Coronary artery (tissue), 2 donors: ENCODE measurements at regions not wholly inside any gene's neighbourhood (a gene's known extent, or its start where the extent isn't known, plus 50 kb on each side); places are given as distances from the start of the nearest gene placed in this dataset.
"Not testable (repeated sequence)": the region's sequence is repeated elsewhere in the genome, so short reads cannot be mapped to it uniquely, and the experiment has no call there.

Experiments used
- DNase-seq: peaks from one replicate; pipeline ENCODE4 v3.0.0-alpha.2; 2017; ENCODE audit warnings: low spot score
- H3K27ac ChIP-seq, 2 donors: fragments of 200-600 bp; sonication (generic); one replicate each; pipeline ENCODE4 v1.5.1; 2016 to 2019
- H3K4me3 ChIP-seq: fragments of 200-600 bp; sonication (generic); 2 replicates; pipeline ENCODE4 v1.5.1; 2016; ENCODE audit warnings: mild to moderate bottlenecking, moderate library complexity
- TF ChIP-seq, protein P1 (sequence below): fragments of 200-600 bp; sonication (generic); IDR thresholded peaks from one replicate; pipeline ENCODE4 v1.5.1; 2019; ENCODE audit warnings: antibody characterized with exemption

DNA sequence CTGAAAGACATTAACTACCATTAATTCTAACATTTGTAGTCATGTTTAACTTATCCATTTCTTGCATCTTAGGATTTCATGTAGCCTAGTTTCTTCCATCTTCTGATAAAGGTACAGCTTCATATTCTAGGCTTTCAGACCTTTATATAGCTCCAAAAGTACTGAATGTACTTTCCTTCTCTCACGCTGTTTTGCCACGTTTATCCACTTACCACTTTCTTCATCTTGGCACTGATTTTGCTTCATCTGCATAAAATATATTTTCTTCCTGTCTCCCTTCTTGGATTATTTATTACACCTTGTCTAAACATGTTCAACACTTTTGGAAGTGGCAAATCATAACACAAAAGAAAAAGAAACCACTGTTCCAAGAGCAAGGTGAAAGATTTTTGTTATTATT is 553.8 kb downstream of the DTWD2 start:
- H3K4me3 ChIP-seq: no peak overlapping the region
- no peak overlapping the region for H3K27ac ChIP-seq
- no peak for DNase-seq
- TF ChIP-seq, protein P1, sequence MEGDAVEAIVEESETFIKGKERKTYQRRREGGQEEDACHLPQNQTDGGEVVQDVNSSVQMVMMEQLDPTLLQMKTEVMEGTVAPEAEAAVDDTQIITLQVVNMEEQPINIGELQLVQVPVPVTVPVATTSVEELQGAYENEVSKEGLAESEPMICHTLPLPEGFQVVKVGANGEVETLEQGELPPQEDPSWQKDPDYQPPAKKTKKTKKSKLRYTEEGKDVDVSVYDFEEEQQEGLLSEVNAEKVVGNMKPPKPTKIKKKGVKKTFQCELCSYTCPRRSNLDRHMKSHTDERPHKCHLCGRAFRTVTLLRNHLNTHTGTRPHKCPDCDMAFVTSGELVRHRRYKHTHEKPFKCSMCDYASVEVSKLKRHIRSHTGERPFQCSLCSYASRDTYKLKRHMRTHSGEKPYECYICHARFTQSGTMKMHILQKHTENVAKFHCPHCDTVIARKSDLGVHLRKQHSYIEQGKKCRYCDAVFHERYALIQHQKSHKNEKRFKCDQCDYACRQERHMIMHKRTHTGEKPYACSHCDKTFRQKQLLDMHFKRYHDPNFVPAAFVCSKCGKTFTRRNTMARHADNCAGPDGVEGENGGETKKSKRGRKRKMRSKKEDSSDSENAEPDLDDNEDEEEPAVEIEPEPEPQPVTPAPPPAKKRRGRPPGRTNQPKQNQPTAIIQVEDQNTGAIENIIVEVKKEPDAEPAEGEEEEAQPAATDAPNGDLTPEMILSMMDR: no peak

DNA sequence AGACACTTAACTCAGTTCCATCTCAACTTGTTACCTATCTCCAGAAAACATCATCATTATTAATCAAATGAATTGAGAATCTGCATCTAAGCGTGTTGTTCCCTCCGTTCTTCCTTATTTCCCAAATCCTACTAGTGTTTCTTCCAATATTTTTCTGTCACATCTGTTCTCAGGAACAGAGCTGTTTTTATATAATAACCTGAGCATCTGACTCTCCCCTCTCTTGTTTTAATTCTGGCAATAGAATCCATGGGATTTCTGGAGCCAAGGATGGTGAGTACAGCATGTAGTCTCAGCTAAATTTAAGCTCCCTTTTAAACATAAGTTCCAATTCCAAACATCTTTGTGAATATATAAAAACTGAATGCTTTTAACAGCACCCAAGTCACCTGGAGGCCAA is 558.3 kb downstream of the DTWD2 start:
- no peak overlapping the region for H3K27ac ChIP-seq
- TF ChIP-seq, protein P1: no peak
- no peak overlapping the region for H3K4me3 ChIP-seq
- no peak for DNase-seq

DNA sequence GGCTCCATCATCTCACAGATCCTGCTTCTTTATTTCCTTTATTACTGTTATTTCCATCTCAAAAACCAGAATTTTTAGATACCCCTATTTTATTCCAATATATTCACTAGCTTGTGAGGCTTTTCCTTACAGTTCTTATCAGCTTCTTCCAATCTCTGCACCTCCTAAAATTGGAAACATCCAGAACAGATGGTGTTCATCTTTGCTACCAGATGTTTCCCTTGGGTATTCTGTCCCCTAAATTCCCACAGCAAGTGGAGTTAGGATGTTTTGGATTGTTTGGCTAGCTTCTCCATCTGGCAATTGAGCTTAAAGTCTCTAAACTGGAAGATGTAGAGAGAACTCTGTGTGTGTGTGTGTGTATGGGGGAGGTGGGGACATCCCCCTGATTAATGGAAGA is 580.4 kb downstream of the DTWD2 start:
- no peak overlapping the region for H3K27ac ChIP-seq
- H3K4me3 ChIP-seq: no peak overlapping the region
- DNase-seq: no peak
- TF ChIP-seq, protein P1: no peak

DNA sequence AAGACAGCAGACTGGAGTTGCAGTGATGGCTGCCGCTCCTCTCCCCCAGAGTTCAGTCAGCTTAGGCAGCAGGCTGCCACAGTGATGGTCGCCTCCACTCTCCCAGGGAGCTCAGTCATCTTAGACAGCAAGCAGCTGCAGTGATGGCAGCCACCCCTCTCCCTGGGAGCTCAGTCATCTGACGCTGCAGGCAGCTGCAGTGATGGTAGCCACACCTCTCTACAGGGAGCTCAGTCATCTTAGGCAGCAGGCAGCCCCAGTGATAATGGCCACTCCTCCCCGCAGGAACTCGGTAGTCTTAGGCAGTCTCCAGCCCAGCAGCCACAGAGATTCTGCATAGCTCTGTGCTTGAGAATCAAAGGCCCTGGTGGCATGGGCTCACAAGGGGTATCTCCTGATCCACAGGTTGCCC is 582.7 kb downstream of the DTWD2 start:
- H3K4me3 ChIP-seq: no peak overlapping the region
- DNase-seq: no peak
- no peak overlapping the region for H3K27ac ChIP-seq
- TF ChIP-seq, protein P1: no peak

DNA sequence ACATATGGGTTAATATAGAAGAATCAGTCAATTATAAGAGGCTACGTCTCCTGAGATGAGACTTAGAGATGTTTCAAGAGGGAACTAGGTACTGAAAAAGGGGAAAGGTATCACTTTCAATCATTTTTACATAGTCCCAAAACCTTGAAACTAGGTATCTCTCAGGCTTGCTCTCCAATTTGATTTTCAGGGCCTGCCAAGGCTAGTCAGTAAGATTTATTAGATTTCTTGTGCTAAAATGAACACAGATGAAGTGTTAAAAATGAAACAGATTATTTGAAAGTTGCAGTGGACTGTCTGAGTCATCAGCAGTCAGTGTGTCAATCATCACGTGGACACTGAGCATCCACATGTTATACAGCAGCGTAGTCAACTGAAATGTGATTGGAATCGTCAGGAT is 591.1 kb downstream of the DTWD2 start:
- no peak overlapping the region for H3K4me3 ChIP-seq
- TF ChIP-seq, protein P1: no peak
- no peak overlapping the region for H3K27ac ChIP-seq
- DNase-seq: no peak

DNA sequence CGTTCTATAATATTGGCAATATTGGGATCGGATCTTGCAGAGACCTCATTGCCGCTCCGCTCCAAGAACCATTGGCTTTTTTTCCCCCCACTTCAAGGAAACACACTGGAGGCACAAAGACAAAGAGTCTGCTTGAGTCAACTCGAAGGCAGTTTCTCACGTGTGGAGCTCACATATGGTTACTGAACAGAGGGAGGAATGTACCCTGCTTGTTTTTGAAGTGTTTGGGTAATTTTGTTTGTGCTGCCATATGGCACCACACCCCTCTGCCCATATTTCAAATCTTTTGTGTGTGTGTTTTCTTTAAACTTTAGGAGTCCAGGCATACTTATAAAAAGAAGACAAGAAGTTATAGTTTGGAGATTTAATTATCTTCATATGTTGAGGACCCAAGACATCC is 595.9 kb downstream of the DTWD2 start:
- no peak for DNase-seq
- Histone ChIP-seq H3K4me3 (no peak overlapping the region), H3K27ac (no peak overlapping the region)
- TF ChIP-seq, protein P1: no peak

DNA sequence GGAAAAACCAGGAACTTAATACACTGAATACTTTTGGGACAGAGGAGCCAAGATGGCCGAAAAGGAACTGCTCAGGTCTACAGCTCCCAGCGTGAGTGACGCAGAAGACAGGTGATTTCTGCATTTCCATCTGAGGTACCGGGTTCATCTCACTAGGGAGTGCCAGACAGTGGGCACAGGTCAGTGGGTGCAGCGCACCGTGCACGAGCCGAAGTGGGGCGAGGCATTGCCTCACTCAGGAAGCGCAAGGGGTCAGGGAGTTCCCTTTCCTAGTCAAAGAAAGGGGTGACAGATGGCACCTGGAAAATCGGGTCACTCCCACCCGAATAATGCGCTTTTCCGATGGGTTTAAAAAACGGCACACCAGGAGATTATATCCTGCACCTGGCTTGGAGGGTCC is 605.4 kb downstream of the DTWD2 start:
- not testable (repeated sequence) for H3K4me3 ChIP-seq, DNase-seq, H3K27ac ChIP-seq

DNA sequence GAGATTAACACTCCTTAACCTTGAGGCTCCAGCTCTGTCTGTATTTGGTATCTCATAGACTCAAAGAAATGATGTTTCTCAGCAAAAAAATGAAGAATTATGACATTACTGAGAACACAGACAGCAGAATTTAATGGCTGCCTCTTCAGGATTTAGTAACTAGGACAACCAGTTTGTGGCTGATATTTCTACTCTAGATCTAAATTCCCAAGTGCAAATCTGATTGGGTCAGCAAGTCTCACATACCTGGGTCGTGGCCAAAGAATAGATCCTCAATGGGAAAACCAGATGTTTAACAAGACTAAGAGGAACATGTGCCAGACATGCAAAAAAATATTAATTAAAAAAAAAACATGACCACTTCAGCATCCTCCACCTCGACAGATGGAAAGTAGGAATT is 608.9 kb downstream of the DTWD2 start:
- H3K4me3 ChIP-seq: no peak overlapping the region
- DNase-seq: no peak
- TF ChIP-seq, protein P1: no peak
- H3K27ac ChIP-seq: no peak overlapping the region
